ENCODE measurements at regions not wholly inside any gene's neighbourhood (a gene's known extent, or its start where the extent isn't known, plus 50 kb on each side); places are given as distances from the start of the nearest gene placed in this dataset.

- no peak overlapping the region for H3K4me3 ChIP-seq (replicated peaks in 1 of 3; ENCODE audit: insufficient read depth in 1 of 3, low read depth in 1 of 3, low read length in 3 of 3)
- intact Hi-C loops (cut with micrococcal nuclease) = no loop called here
- TF ChIP-seq MYC (IDR thresholded peaks at IDR 0.05; ENCODE audit: low read depth, low read length) (no peak), JUN (IDR thresholded peaks at IDR 0.05; ENCODE audit: borderline replicate concordance, insufficient read depth, insufficient read length, low read depth) (no peak), POLR2AphosphoS5 (IDR thresholded peaks at IDR 0.05; ENCODE audit: insufficient read depth, low read depth, low read length) (no peak), GATA2 (IDR thresholded peaks at IDR 0.05; ENCODE audit: insufficient read depth, insufficient read length, low read depth, low read length) (no peak)
- DNase-seq (ENCODE audit: low read depth, low spot score) = no peak
- POLR2A ChIA-PET = no interaction called here
- H4K20me1 ChIP-seq (replicated peaks; ENCODE audit: control insufficient read depth, extremely low read depth, insufficient read depth, low read length) = no peaks in the 10 kb centered on the region
- no peak overlapping the region for H3K9ac ChIP-seq (replicated peaks; ENCODE audit: extremely low read depth, insufficient read depth, low read length)
- no TSS peak for BruUV-seq (replicated peaks)
- no peaks in the 10 kb centered on the region for H3K4me1 ChIP-seq (ENCODE audit: control insufficient read depth, extremely low read depth, insufficient read depth, low read length)
- H3K36me3 ChIP-seq (ENCODE audit: control insufficient read depth in 2 of 2, extremely low read depth in 1 of 2, insufficient read depth in 2 of 2, low read length in 2 of 2) = no peaks in the 10 kb centered on the region
- no peaks in the 10 kb centered on the region for H3K9me1 ChIP-seq (replicated peaks; ENCODE audit: control insufficient read depth, extremely low read depth, insufficient read depth, low read length)
- dilution Hi-C loops (cut with MboI; ENCODE audit: extremely low pct_ligation_motif_present, low sequenced_read_pairs) = no loop called here
- no peak overlapping the region for H2AFZ ChIP-seq (ENCODE audit: low read depth, low read length)
- no peak overlapping the region for H3K27ac ChIP-seq (ENCODE audit: insufficient read depth, low read depth, low read length)
- H3K9me3 ChIP-seq (replicated peaks; ENCODE audit: control insufficient read depth, insufficient read depth, low read length) = no peaks in the 10 kb centered on the region
- FAIRE-seq = no peak
- H3K79me2 ChIP-seq (ENCODE audit: control insufficient read depth, insufficient read depth, low read length) = no peaks in the 10 kb centered on the region
- no peak overlapping the region for H3K4me2 ChIP-seq (ENCODE audit: insufficient read depth, low read length)
- CTCF ChIA-PET = no interaction called here
- no peaks in the 10 kb centered on the region for H3K27me3 ChIP-seq (ENCODE audit: control insufficient read depth in 2 of 2, insufficient read depth in 2 of 2, low read length in 2 of 2)
Observed at GRCh38 chr3:127077068-127077467, 94.2 kb downstream of the PLXNA1 start.

DNA sequence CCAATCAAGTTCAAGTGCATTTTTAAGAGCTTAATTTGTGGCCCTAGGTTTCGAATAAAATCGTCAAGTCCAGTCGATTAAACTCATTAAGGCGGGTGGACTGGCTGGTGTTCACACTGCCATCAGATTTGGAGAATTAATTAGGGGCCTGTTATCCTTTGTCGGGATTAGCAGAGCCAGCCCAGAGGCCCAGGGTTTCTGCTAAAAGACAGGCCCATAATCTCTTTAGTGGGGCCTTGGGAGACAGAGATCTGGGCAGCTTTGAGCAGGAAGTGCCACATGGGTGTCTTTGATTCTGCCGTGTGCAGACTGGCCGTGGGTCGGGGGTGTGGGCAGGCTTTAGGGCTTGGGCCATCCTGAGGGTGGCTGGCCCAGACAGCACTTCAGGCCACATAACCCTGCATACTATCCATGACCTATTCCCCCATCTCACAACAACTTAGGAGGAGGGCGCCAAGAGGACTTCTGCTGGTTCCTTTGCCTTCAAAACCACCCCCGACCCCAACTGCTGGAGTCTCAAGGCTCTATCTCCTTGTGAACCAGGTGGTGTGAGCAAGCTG, 94.7 kb downstream of the PLXNA1 start:
- TF ChIP-seq FOS (IDR thresholded peaks at IDR 0.05; ENCODE audit: borderline replicate concordance, insufficient read depth, low read length) (no peak), POLR2AphosphoS5 (IDR thresholded peaks at IDR 0.05; ENCODE audit: insufficient read depth, low read depth, low read length) (no peak), POLR2A (IDR thresholded peaks at IDR 0.05; ENCODE audit: low read depth, low read length) (no peak), GATA2 (IDR thresholded peaks at IDR 0.05; ENCODE audit: insufficient read depth, insufficient read length, low read depth, low read length) (no peak), MYC (IDR thresholded peaks at IDR 0.05; ENCODE audit: low read depth, low read length) (no peak), CTCF (IDR thresholded peaks at IDR 0.05; ENCODE audit: extremely low read depth in 1 of 2, insufficient read depth in 1 of 2, low read depth in 1 of 2, low read length in 2 of 2) (no peak), JUN (IDR thresholded peaks at IDR 0.05; ENCODE audit: borderline replicate concordance, insufficient read depth, insufficient read length, low read depth) (no peak), EZH2 (IDR thresholded peaks at IDR 0.05; ENCODE audit: borderline replicate concordance, low read depth, low read length, severe bottlenecking) (no peak)
- TF ChIP-seq, protein P1, sequence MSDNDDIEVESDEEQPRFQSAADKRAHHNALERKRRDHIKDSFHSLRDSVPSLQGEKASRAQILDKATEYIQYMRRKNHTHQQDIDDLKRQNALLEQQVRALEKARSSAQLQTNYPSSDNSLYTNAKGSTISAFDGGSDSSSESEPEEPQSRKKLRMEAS (IDR thresholded peaks at IDR 0.05; ENCODE audit: insufficient read depth, insufficient read length) = no peak

More for the DNA sequence above, 94.7 kb downstream of the PLXNA1 start:
- Histone ChIP-seq H3K27ac (ENCODE audit: insufficient read depth, low read depth, low read length) (no peak overlapping the region), H4K20me1 (replicated peaks; ENCODE audit: control insufficient read depth, extremely low read depth, insufficient read depth, low read length) (no peaks in the 10 kb centered on the region), H3K4me1 (ENCODE audit: control insufficient read depth, extremely low read depth, insufficient read depth, low read length) (no peaks in the 10 kb centered on the region), H2AFZ (ENCODE audit: low read depth, low read length) (no peak overlapping the region), H3K9me3 (replicated peaks; ENCODE audit: control insufficient read depth, insufficient read depth, low read length) (no peaks in the 10 kb centered on the region), H3K79me2 (ENCODE audit: control insufficient read depth, insufficient read depth, low read length) (no peaks in the 10 kb centered on the region), H3K4me3 (replicated peaks in 1 of 3; ENCODE audit: insufficient read depth in 1 of 3, low read depth in 1 of 3, low read length in 3 of 3) (no peak overlapping the region), H3K27me3 (ENCODE audit: control insufficient read depth in 2 of 2, insufficient read depth in 2 of 2, low read length in 2 of 2) (no peaks in the 10 kb centered on the region), H3K9me1 (replicated peaks; ENCODE audit: control insufficient read depth, extremely low read depth, insufficient read depth, low read length) (no peaks in the 10 kb centered on the region), H3K36me3 (ENCODE audit: control insufficient read depth in 2 of 2, extremely low read depth in 1 of 2, insufficient read depth in 2 of 2, low read length in 2 of 2) (no peaks in the 10 kb centered on the region), H3K9ac (replicated peaks; ENCODE audit: extremely low read depth, insufficient read depth, low read length) (no peak overlapping the region), H3K4me2 (ENCODE audit: insufficient read depth, low read length) (no peak overlapping the region)
- ChIA-PET CTCF (no interaction called here), POLR2A (no interaction called here)
- FAIRE-seq (no peak), DNase-seq (ENCODE audit: low read depth, low spot score) (no peak)
- intact Hi-C loops (cut with micrococcal nuclease) = no loop called here
- dilution Hi-C loops (cut with MboI; ENCODE audit: extremely low pct_ligation_motif_present, low sequenced_read_pairs) = no loop called here
- BruUV-seq (replicated peaks) = no TSS peak
